Urothelium cell line (cell line): ENCODE measurements at regions not wholly inside any gene's neighbourhood (a gene's known extent, or its start where the extent isn't known, plus 50 kb on each side); places are given as distances from the start of the nearest gene placed in this dataset.

Source experiments
- DNase-seq: peaks from one replicate; pipeline ENCODE4 v3.0.0; 2011; ENCODE audit warnings: low spot score, mixed read lengths
- FAIRE-seq: peaks from 2 replicates; lab custom pipeline; 2011; peaks lifted over from hg19 to GRCh38; lab: Jason Lieb, UNC

DNA sequence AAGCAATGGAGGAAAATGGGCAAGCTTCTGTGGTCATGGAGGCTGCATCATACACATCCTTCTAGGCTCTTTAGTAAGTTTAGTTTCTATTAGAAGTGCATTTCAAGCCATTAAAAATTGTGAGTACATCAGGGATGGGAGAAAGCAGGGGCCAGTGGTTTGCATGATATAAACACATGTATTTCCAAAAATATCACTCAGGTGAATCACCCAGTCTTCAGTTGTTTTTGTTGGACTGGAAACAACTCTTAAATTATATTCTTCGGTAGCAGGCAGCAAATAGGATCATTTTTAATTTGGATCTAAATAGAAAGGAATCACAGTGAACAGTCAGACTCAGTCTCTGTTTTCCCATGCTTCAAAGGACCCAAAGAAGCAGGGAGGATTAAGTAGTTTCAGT lies 657.9 kb downstream of the TLR4 start:
- FAIRE-seq = no peak

DNA sequence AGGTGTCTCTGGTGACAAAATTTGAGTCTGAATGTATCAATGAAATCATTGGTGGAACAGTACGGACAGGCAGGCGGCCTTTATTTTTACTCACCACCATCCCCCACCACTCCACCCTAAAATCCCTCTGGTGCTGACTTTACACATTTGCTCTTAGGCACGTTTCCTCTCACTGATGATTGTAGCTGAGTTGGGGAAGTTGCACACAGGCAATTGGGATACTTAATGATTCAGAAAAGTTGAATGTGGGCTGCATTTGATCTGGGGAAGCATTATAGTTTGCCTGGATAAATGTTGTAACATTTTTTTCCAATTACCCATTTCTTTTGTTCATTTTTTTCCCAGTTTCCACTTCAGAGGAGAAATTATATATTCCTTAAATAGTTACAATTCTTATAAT lies 658.4 kb downstream of the TLR4 start:
- FAIRE-seq (no peak), DNase-seq (peak; percentile 10)

More for the DNA sequence above, 657.9 kb downstream of the TLR4 start:
- DNase-seq = peak; percentile 15

DNA sequence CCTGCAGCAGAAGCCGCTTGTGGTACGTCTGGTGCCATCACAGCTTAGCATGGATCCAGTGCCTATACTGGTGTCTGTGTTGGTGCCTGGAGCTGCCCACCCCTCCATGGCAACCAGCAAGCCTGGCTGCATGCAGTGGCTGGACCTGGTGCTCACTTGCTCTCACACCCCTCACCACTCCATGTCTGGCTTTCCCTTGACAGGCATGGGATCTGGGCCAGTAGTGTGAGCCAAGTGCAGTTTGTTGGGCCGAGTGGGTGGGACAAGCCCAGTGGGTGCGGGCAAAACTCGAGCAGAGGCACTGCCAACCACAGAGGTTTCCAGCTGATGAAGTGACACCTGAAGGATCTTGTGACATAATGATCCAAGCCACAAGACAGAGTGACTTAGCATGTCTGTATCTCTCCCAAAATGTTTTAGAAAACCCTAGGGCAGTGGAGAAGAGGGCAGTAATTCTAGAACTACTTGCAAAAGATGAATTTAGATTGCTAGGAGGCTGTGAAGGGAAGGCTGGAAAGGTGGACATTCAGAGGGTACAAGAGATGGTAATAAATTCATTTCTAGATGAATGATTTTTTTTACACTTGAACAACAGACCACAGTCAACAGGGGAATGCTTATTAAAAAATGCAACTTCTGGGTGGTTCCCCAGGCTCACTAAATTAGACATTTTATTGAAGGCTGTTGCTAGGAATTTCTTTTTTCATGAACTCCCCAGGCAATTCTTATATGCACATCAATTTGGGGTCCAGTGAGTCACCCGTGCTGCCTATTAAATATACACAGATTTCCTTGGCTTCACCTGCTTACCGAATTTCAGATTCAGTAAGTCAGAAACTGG lies 660.3 kb downstream of the TLR4 start:
- no peak for DNase-seq
- FAIRE-seq = no peak

DNA sequence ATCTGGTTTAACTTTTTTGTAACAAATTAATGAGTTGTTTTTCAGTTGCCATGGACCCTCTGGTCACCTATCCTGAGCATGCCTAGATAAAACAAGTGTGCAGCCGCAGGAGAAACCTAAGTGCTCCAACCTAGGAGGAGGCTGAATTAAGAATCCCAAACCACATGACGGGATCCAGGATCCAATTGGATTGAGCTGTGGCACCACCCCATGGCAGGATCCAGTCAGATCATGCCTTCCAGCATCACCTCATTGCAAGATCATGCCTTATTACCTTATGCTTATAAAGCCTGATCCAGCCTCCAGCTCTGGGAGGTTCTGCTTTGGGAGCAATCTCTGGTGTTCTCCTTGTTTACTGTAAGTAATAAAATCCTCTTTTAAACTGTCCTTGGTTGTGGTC lies 662.0 kb downstream of the TLR4 start:
- no peak for FAIRE-seq

DNA sequence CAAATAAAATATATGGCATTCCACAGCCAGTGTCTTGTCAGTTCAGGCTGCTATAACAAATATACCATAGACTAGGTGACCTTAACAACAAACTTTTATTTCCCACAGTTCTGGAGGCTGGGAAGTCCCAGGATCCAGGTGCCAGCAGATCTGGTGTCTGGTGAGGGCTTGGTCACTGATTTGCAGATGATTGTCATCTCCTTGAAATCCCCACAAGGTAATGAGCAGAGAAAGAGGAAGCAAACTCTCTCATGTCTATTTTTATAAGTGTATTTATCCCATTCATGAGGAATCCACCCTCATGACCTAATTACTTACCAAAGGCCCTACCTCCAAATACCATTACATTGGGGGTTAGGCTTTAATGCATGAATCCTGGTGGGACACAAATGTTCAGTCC lies 663.2 kb downstream of the TLR4 start:
- no peak for DNase-seq
- FAIRE-seq = no peak

More for the DNA sequence above, 662.0 kb downstream of the TLR4 start:
- DNase-seq = no peak

DNA sequence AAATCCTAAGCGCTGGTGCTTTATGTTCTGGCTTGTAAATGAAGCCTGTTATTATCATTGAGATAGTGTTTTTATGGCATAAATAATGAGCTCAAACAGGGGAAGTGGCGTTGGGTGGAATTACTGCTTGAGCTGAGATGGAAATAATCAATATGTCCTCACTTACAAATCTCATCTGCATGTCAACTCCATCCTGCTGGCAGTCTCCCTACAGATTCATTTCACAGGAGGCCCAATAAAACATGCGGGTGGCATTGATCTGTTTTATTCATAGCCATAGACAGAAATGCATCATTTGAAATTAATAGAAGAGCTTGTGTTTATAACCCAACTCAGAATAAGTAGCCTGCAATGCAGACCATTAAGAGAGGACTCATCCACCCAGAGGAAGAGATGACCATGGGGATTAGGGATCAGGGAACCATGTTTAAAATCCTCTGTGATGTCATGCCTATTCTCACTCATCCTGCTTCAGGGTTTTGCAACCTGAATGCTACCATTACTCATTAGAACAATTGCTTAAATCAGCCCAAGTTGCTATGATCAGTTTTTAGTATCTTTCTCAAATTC lies 680.4 kb downstream of the TLR4 start:
- FAIRE-seq (no peak), DNase-seq (no peak)

DNA sequence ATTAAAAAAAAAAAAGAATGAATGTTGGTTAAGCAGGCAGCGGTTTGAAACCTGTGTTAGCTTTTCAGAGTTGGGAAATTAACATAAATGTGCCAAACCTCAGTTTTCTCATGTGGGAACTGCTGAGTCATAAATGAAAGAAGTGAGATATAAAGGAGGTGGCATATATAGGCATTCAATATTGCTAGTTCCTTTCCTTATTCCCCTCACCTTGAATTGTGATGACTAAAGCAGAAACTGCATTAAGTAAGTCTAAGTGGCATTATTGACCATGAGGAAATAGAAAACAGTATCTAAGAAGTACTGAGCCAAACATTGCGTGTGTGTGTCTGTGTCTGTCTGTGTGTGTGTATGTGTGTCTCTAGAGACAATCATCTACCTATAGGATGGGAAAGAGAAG lies 691.2 kb downstream of the TLR4 start:
- DNase-seq (no peak), FAIRE-seq (no peak)

DNA sequence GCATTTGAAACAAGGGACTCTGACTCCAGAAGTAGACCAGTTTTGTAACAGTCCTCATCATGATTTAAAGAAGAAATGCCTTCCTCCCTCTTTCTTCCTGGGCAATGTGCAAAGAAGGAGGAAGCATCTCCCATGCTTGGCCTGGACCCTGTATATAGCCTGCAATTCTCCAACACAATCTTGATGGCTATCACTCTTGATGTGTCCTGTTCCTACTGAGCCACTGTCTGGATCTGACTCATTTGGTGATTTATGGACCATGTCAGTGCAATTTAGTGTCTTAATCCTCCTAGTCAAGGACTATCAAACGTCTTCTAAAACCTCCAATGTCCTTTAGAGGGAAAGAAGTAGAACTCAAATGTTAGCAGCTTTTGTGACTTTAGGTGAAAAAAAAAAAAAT lies 697.3 kb downstream of the TLR4 start:
- FAIRE-seq = no peak
- DNase-seq = no peak

DNA sequence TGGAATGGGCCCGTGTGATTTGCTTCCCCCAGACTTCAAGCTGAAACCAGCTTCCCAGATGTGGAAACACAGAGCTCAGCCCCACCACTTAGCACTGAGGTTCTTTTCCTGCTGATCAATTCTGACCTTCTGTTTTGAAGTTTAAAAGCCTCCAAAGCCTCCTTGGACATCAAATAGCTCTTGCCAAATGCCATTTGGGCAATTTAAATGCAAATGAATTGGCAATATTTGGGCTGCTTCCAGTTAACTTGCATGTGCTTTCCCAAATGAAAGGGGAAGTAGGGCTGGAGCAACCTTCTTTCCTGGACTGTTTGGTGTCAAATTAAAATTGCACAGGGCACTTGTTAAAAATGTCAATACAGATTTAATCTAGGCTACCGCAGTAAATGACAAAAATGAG lies 710.5 kb downstream of the TLR4 start:
- FAIRE-seq (no peak), DNase-seq (no peak)

DNA sequence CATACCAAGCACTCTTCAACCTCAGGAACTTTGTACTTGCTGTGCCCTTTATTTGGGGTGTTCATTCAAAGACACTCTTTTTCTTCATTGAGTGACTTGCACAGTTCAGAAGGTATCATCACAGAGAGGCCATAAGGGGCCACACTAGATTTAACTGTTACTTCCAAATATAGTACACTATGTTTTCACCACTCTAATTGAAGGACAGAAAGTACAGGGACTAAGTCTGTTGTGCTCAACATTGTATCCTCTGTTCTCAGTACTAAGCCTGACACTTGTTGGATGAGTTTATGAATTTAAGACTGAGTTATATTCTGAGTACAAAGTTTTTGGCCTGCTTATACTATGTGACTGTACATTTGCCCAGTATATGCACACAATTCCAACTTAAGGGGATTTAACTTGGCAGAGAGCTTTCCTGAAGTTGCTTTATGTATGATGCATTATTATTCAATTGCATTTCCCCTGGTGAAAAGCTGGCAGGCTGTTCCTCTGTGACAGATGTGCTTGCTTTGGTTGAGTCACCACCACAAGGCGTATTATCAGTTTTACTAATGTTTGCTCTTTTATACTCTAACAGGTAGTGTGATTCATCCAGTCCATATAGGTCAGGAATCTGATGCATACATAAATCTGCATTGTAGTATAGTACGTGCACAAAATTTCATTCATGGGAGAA lies 714.8 kb downstream of the TLR4 start:
- DNase-seq = peak; percentile 18

DNA sequence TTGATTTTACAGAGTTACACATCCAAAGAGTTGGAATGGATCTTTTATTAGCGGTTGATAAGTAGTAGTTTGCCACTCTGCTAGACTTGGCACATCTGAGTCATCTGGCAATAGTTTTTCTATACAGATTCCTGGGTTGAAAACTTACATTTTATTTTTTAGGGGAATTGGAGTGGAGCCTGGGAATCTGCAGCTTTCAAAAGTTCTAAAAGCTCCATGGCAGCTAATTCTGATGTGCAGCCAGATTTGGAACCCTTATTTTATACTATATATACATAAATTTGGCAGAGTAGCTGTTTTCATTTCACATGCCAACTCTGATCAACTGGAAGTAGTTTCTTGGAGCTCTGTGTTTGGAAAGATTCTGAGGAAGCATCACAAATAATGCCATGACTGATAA lies 715.5 kb downstream of the TLR4 start:
- FAIRE-seq (no peak), DNase-seq (no peak)

More for the DNA sequence above, 714.8 kb downstream of the TLR4 start:
- FAIRE-seq = no peak

DNA sequence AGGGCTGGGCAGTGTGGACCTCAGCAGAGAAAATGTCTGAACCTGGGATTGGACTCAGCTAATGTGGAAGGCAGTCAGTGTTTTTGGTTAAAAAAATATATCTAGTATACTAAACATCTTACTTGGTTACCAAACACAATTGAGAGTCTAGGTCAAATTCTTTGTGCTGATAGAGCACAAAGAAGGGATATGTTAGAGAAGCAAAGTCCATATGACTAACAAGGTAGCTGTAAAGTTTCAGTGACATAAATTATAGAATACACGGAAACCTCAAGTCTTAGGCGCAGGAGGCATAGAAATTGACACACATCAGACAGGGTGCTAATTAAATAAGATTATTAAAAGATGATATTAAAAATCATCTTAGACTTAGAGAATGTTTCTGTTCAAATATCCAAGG lies 718.3 kb downstream of the TLR4 start:
- no peak for DNase-seq
- FAIRE-seq = no peak

DNA sequence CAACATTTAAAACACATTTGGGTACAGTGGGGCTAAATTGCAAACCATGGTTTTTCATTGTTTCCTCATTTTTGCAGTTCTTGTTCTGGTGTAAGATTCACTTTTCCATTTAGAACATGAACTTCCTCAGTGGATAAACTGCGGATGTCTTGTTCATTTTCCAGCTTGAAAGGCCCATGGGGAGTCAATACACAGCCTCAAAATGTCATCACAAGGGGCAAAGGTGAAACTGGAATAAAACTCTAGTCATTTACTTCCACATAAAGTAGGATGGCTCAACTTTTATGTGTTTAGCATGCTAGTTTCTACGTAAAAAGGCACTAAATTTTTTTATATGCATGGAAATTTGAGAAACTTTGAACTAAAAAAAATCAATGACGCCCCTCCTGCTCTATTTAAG lies 718.8 kb downstream of the TLR4 start:
- DNase-seq = no peak
- no peak for FAIRE-seq

DNA sequence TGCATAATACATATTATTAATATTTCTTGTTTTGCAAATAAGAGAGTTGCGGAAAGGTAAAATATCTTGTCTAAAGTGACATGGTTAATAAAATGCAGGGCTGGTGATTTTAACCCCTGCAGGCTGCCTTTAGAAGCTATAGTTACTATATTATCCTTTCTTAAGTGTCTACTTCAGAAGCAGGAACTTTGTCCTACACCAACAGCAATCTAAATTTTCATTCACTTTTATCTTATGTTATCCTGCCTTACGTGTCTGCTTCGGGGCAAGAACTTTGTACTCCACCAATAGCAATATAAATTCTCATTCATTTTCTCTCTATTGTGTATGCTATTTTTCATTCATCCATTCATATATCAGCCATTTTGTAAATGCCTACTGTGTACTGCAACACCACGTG lies 719.5 kb downstream of the TLR4 start:
- DNase-seq (no peak), FAIRE-seq (no peak)

DNA sequence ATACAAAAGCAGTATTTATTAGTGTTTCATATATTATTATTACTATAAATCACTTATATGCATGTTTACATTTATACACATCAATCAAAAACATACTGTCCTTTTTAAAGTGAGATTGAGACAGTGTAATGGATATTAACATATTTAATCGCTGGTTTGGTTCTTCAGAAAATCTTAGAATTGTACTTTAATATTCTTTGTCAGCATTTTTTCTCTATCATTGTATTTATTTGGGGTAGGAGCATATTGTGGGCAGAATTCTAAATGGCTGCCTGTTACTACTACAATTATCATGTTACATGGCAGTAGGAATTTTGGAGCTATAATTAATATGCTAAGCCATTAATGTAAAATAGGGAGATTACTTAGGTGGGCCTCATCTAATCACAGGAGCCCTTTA lies 722.6 kb downstream of the TLR4 start:
- no peak for FAIRE-seq
- no peak for DNase-seq

DNA sequence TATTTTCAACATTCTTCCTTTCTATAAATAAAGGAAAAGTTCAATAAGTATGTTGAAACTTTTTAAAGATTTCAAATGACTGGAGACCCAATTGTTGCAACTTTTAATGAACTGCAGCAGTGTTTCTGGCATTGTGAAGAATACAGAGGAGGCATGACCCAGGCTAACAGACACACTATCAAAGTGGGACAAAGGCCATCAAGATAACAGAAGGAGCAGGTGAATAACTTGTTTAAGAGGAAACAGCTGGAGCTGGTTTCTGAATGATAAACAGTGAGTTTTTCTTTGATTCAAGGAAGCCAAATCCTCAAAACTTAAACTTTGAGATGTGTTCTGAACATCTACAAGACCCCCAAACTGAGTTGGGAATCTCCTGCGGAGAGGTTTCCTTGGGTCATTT lies 734.6 kb downstream of the TLR4 start:
- FAIRE-seq = no peak
- DNase-seq = no peak

DNA sequence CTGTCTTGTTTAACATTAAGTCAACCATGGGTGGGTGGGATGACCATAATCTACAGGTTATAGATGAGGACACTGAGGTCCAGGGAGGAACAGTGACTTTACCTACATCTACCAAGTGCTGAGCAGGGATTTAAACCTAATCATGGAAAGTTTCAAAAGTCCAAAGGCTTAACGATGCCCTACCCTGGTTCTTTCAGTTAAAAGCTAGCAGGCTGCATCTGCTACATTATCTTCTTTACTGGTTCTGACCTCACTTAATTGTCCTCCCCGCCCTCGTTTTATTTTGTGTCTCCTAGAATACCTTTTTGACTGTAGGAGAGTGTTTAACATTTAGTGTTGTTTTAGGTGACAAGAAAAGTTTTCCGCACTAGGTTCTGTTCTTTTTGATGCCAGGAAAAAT lies 735.2 kb downstream of the TLR4 start:
- DNase-seq (no peak), FAIRE-seq (no peak)

DNA sequence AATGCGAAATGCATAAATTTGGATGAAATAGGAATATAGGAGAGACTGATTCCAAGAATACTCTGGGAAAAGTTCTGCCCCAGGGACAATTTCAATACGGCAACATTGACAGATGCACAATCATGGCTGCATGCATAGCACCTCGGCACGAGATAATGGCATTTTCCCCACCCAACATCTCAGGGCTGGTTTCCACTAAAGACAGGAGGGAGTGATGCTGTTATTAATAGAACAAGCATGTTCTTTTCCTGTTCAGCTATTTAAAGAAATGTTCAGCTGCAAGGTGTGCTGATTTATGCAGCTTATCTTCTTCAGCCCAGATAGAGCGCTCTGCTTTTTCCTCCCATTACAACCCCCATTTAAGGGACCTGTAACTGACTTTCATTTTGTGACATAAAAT lies 740.2 kb downstream of the TLR4 start:
- FAIRE-seq (no peak), DNase-seq (no peak)

DNA sequence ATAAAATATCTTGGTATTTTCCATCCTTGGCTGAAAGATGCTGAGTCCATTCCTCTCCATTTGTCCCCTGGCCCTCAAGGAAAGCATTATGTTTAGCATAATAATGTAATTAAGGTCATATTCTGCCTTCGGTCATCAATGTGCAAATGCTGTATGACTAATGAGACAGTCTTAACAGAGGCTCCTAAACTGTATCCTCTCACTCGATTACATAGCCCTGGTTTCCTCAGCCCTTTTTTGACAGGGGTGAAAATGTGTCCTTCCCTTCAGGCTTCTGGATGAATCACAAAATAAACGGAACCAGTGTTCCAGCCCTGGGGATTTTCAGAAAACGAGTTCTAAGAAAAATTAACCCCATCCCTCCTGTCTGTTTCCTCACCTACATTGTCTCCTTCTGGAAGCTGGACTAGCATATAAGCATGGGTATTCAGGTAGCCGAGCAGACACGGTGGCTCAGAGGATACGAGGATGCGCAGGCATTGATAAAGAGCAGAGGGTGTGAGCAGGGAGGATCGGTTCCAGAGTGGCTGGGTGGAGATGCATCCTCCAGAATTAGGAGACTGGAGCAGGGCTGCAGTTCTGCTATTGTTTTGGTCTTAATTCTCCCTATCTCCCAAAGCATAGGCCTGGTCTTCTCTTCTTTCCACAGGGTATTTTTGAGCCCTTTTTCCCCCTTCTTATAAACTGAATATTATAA lies 742.9 kb downstream of the TLR4 start:
- DNase-seq (no peak), FAIRE-seq (no peak)

DNA sequence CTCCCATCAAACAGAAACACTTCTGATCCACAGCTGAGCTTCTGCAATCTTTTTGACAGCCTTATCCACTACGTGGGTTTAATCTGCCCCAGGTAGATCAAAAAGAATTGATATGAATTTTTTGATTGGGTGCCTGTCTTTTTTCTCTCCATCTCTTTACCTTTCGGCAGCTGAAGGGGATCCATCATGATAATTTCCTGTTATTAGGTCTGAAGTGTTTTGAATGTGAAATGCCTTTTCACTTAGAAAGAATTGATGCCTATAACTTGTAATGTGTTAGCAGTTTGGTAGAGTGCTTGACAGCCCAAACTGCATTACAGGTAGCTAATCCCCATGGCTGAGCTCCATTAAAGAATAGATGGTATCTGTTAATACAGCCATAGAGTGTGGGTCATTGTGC lies 745.4 kb downstream of the TLR4 start:
- DNase-seq (no peak), FAIRE-seq (no peak)

DNA sequence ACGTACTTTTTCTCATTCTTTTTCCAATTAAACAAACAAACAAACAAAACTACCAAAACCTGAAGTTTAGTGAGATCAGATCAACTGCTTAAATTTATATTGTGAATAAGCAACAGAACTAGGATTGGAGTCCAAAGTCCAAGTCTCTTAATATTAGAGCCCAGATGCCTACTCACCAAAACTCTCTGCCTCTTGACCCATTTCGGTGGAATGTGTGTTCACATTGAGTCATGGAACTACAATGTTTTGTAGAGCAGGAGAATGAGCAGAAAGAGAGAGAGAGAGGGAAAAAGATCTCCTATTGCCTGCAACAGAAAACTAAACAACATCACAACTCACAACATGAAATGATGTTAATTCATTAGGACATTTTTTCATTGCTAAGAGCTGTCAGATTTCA lies 751.1 kb downstream of the TLR4 start:
- FAIRE-seq (no peak), DNase-seq (no peak)

DNA sequence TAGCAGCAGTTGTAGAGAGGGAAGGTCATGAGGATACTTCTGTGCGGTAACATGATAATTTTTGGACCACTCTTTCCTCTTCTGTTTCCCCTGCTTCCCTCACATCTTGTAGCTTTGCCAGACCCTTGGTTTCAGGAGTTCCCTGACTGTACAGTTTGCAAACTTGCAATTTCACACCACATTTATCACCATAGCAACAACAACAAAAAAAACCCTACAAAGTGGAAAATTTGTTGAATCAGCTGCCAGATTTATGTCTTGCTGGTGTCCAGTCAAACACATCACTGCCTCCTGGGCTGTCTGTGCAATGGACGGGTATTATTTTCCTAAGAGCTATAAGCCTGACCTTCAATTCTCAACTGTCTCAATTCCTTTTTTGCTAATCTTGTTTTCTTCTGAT lies 751.6 kb downstream of the TLR4 start:
- no peak for FAIRE-seq
- no peak for DNase-seq
